Stimulated activated CD8-positive, alpha-beta memory T cell treated with anti-CD3 and anti-CD28 coated beads, Interleukin-7, amount 100 ng/mL, for 4 hours (primary cell): ENCODE measurements at regions not wholly inside any gene's neighbourhood (a gene's known extent, or its start where the extent isn't known, plus 50 kb on each side); places are given as distances from the start of the nearest gene placed in this dataset.

Experiments used
- DNase-seq, 2 donors: peaks; one replicate each; pipeline ENCODE4 v3.0.0-alpha.2; 2020; ENCODE audit warnings: low read depth in 2 of 2

DNA sequence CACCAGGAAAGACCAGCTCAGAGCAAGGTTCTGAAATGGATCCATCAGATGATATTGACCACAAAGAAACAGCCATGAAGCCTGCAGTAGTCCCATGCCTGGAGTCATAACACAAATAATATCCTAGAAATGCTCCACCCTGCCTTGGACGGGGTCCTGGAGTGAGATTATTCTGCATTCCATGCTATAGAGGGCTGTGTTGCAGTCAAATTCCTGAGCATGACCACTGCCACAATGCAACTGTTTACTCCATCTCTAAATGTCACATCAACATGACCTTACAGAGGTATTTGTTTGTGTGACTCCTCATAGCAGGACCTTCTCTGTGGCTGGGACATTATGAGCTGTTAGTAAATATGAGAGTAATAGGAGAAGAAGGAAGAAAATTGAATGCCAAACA, 257.5 kb upstream of the TCF21 start:
- no peak for DNase-seq

DNA sequence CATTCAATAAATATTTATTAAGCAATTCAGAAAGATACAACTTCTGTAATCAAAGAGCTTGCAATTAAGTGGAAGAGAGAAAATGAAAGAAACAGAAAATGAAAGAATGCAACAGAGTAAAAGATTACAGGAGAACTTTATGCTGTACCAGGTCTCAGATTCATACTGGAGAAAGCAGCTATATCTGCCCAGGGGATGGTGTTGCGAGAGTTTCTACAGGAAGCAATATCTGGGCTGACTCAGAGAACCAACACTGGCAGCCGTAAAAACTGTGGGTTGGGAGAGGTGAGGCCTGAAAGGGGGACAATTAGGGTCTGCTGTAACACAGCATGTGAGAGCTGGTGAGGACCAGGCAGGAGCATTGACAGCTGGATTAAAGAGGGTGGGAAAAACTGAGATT, 256.7 kb upstream of the TCF21 start:
- DNase-seq: no peak

DNA sequence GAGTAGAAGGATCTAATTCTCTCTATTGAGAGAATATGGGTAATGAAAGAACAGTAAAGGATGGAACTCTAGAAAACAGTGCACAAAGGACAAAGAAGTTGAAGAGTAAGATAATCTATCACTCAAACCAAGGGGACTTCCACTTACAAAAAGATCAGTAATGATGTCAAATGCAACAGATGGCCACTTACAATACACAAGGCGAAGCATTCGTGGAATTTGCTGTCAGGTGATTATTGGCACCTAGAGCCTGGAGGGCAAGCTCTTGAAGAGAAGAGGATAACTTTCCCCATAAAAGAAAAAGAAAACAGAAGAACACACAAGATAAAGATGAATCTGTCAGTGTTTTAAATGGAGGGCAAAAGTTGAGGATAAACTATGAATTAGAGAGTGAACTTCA, 256.0 kb upstream of the TCF21 start:
- no peak for DNase-seq

DNA sequence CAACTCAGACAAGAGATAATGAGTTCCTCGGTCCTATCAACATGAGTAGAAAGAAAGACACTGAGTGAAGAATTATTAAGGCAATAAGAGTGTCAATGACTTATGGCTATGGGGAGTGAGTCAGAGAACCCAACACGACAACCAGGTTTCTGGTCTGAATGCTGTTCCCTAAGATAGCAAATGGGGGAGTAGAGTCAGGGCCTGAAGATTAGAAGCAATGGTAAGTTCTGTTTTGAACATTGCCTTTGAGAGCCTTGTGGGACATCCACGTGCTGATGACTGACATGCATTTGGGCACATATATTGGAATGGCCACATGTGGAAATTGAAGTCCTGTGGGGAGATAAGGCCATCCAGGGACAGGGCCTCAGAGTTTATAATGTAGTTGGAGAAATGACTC, 254.4 kb upstream of the TCF21 start:
- DNase-seq: no peak

DNA sequence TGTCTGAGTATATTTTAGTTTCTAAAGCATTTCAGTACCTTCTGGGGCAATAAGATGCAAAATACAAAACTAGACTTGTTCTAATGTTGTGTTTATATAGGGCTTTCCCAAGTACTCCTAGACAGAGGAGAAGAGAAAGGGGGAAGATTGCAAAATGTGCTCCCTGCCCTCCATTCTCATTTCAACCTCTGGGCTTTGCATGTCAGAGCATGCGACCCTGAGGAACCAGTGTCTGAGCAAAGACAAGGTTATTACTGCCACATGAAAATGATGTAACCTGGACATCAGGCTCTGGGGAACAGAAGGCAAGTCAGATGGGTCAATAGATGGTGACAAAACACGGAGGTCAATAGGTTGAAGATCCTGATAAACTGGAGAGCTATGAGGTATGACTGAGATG, 253.5 kb upstream of the TCF21 start:
- no peak for DNase-seq

DNA sequence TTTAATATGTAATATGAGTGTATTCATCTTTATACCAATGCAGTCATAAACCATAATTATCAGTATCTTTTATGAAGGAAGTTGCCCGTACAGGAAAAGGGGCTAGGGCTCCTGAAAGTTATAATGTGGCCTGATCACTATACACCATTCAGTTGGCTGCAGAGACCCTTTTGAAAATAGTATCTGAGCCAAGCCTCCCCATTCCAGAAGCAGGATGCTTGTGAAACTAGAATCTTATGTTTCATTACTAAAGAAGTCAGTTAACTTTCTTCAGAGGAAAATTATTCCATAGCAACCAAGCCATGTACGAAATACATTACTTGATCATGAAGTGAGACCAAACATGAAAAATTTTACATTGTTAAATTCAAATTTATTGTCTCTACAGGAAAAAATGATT, 251.5 kb upstream of the TCF21 start:
- no peak for DNase-seq

DNA sequence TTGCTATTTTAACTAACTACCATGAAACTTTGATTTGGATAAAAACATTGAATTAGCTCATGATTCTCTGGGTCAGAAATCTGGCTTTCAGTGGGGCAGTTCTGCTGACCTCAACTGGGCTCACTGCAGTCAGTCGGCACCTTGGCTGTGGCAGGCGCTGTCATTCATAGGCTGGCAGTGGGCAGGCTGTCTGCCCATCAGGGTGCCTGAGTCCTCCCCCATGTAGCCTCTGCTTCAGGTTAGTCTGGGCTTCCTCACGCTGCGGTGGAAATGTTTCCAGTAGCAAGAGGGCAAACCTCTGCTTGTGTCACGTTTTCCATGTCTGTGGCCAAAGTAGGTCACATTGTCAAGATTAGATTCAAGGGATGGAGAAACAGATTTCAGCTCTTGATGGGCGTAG, 251.0 kb upstream of the TCF21 start:
- DNase-seq: no peak

DNA sequence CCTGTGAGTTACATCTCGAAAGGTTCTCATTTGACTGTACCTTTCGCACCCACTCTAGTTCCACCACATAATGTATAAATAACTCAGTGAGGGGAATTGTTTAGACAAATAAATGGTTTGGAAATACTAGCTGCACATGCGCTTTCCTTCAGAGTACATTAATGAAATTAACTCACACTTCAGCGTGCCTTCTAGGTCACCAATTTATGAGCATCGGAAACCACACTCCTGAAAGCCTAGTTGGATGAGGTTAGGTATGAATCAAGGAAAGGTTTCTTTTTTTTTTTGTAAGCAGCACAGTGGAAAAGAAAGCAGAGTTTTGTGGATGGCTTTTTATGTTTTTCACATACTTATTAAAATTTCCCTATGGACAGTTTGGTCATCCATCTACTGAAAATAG, 247.8 kb upstream of the TCF21 start:
- DNase-seq: no peak

DNA sequence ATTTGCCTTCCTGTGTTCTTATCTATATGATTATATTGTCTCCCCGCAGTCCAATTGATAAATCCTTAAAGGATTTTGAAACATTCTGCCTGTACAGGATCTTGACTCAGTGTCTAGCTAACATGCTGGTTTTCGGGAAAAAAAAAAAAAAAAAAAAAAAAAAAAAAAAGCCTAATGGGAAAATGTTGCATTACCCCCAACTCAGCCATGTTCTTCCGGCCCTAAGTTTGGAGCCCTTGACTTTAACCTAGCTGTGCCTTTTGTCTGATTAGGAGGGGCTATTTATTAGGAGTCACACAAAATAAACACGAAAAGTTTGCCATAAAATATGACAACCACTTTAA, 244.4 kb upstream of the TCF21 start:
- DNase-seq: no peak

DNA sequence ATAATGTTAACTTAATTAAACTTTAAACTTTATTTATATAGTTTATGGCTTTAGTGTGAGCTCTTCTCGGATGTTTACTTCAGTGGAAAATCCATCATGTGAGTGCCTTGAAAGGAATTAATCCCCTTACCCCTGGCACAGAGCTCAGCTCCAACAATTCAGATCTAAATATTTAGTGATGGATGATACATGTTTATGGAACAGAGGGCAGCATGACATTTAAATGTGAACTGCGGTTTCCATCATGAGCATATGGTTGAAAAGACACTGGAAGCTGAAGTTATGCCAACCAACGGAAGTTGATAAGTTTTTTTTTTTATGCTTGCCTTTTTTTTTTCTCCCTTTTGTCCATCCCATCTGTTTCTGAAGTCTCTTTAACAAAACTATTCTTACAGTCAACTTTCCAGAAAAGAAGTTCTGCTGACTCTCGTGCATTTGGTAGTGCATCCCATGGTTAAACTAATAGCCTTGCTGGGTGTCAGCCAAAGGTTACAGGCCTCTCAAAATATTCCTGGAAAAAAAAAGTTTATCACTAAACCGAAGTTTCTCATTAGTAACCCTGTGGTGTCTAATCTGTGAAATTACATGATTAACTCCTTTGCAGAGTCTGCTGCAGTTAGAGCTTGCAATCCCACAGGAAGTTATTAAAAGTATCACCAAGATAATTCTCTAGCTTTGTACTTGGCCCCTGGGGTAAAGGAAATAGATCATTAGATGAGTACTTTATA, 243.9 kb upstream of the TCF21 start:
- DNase-seq: no peak

DNA sequence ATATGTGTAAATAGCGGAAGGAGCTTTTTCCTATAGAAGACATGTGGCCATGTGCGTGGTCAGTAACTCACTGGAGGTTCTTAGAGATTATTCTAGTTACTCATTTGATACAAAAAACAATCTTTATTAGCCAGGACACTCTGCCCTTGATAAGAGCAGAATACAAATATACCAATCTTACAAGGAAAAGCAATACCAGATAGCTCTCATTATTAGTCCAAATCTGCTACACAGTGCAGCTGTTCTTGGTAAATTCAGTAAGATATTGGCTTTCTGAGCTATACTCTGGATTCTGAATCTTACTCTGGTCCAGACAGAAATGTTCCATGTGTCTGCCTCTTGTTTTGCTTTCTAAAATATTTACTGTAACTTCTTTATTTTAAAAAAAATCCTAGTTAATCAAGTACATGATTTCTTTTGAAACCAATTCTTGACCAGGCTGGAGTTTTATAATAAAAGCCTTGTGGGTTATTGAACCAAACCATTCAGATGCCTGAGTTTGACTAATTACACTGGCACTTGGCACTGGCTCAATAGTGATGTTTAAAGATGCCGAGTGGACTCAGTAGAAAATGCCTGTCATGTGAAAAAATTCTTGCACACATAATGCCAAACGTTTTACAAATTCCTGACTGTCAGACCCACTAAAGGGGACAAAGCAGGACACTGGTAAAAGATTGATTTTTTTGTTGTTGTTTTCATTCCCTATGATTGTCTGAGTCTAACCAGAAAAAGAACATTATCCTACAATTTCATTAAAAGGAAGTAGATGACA, 242.8 kb upstream of the TCF21 start:
- DNase-seq: no peak

DNA sequence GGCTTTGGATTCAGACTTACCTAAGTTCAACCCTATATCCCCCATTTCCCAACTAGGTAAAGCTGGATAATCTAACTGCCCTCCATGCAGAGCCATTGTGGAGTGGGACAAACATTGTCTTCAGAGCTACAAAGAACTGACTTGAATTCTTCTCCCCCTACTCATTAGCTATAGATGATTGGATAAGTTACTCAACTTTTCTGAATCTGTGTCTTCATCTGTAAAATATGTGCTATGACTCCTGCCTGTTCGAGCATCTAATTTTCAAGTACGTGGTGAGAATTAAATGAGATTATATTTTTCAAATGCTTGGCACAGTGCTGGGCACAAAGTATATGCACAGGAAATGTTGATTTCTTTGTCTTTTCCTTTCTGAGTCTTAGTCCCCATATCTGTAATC, 240.3 kb upstream of the TCF21 start:
- no peak for DNase-seq

DNA sequence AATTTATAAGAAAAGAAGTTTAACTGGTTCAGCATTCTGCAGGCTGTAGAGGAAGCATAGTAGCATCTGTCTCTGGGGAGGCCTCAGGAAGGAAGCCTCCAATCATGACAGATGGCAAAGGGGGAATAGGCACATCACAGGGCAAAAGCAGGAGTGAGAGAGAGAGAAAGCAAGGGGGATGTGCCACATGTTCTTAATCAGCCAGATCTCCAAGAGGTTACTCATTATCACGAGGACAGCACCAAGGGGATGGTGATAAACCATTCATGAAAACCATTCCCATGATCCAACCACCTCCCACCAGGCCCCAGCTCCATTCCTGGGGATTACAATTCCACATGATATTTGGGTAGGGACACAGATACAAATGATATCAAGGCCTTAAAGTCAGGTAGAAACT, 217.5 kb upstream of the TCF21 start:
- no peak for DNase-seq

DNA sequence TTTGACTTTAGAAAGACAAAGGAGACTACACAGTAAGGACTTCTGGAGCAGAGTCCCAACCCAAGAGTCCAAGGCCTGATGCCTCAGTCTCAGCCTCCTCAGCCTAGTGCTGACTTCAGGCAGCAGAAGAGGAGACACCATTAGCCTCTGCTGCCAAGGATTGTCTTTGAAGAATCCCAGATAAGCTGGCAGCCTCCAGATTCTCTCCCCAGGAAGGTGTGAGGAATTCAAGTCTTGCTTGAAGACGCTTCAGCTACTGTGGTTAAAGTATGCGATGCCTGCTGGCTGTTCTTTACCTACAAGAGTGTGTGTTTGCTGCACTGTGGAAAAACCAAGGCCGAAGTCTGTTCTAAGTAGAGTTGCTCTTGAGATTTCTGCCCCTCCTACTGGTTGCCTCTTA, 215.9 kb upstream of the TCF21 start:
- no peak for DNase-seq

DNA sequence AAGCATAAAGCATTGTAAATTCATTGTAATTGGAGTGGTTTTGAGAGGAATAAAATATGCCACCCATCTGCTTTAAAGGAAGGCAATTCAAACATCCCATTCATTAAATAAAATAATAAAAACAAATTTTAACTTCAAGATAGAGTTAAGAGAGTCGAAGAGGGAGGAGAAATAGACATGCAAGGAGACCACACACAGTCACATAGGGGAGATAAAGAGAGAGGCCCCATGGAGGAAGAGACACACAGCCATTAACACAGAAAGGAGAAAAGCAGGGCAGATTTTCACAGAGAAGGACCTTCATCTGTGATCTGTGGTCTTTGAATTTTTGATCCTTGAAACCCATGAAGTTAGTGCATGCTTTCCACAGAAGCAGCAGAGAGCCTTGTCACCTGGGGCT, 214.3 kb upstream of the TCF21 start:
- no peak for DNase-seq

DNA sequence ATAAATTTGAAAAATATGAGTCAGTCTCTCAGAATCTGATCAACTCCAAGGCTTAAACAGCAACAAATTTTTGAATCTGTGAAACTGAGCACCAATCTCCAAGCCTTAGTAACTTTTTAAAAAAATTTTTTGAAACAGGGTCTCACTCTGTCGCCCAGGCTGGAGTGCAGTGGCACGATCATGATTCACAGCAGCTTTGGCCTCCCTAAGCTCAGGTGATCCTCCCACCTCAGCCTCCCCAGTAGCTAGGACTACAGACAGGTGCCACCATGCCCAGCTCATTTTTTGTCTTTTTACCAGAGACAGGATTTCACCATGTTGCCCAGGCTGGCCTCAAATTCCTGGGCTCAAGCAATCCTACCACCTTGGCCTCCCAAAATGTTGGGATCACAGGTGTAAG, 207.9 kb upstream of the TCF21 start:
- DNase-seq: no peak

DNA sequence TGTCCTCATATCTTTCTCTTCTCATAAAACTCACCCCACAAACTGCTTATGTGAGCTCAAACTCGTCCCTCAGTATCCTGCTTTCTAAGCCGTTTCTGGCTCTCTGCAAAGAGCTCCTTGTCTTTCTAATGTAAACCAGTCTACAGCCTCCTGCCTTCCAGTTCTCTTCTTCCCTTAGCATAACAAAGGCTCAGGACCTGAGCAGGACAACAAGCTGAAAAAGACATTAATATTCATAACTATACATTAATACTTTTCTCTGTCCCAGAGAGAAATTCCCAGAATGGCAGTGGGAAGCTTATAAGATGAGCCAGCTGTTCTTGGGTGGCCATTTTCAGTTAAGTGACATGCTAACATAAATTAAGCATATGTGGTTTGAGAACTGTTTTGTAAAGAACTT, 207.0 kb upstream of the TCF21 start:
- no peak for DNase-seq

DNA sequence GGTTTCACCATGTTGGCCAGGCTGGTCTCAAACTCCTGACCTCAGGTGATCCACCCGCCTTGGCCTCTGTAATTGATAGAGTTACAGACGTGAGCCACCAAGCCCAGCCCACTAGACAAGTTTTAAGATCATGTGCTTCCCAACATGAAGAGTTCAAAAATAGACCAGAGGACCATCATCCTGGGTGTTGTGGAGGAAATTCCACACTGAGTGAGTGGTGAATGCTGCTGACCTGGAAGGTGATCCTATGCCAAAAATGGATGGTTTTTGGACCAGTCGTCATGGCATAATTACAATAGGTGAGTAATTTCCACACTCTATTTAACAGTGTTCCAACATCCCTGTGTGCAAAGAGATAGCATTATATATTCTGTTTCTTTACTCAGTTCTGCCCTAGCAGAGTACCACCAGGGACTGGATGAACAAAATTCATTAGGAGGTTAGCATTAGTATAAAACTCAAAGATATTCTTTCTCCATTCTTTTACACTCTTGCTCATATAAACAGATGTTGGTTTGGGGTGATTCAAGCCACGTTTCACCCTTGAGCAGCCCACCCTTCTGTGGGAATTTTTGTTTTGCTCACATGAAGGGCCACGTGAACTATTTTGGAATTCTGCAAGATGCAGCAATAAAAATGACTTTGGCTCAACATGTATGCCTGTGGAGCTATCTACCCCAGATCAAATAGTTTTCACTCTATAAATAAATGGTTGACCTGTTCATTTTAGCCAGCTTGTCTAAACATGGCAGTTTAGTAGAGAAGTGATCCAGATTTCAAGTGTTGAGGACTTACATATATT, 206.2 kb upstream of the TCF21 start:
- no peak for DNase-seq

DNA sequence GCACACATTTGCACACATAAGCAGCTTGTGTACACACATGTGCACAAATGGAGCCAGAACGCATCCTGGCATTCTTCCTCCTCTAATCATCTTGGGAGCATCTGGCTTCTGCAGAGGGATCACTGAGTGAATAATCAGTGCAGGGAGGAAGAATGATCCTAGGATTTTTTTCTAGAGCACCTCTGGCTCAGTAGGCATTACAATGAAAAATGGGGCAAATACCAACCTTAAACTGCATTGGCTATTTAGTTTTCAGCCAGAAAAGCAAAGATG, 205.7 kb upstream of the TCF21 start:
- no peak for DNase-seq

DNA sequence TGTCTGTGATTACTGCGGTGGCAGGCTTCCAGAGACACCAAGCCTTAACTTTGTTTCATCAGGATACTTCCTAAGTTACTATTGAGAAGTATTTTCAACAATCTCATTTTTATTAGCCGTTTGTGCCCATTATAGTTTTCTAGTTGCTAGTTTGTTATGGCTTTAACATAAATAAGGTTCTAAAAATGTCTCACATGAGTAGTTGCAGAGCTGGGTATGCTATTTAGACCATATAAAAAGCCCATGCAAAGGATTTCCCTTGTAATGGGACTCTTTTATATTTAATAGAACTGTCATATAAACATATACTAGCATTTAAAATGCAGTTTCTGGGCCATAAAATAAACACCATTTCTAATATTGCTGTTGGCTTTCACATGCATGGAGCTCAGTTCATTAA, 205.3 kb upstream of the TCF21 start:
- no peak for DNase-seq

DNA sequence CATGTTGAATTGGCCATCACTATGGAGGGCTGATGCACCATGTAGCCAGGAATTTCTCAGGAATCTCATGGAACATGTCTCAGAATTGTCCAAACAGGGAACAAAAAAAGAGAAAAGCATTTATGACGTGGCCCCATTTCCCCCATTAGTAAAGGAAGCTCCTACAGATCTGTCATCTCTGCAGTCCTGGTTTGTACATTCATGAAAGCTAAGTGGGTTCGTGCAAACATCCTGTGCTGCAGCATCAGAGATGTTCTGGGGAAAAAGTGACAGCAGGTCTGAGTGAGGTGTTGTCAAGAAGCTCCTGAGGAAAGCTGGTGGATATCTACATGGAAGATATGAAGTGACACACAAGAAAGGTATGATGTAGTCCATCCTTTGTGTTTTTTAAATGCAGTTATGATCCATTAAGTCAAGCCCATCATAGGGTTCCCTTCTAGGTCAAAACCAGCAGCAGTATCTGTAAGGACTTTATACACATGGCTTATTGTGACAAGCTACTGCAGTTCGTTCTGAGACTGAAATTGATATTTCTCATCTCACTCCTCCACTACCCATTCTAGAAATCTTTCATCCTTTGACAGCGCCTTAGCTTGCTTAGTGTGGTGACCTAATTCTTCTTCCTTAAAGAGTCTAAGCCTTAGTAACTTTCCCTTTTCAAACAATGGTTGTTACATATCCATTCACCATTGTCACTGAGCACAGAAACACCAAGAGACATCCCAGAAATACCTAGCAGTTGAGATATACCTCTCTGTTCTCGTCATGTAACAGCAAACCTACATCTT, 200.0 kb upstream of the TCF21 start:
- no peak for DNase-seq

DNA sequence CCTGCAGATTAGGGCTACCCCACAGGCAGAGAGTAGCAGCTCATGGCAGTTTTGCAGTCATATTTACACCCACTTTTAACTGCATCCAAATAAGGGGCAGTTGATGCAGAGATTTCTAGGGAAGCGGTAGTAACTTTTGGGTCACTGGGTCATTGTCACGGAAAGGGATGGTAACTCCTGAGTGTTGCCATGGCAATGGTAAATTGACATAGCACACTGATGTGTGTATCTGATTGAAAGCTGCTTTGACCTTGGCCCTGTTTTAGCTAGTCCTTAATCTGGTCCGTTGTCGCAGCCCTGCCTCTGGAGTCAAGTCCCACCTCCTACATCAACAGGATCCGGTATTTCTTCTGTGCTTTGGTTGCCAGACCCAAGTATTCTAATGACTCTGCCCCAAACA, 199.1 kb upstream of the TCF21 start:
- no peak for DNase-seq
